CD4-positive, alpha-beta T cell treated with Interferon alpha-2 for 1 hour (primary cell): ENCODE measurements at regions not wholly inside any gene's neighbourhood (a gene's known extent, or its start where the extent isn't known, plus 50 kb on each side); places are given as distances from the start of the nearest gene placed in this dataset.
"Not testable (repeated sequence)": the region's sequence is repeated elsewhere in the genome, so short reads cannot be mapped to it uniquely, and the experiment has no call there.

Experiments
- DNase-seq, 2 donors: peaks; one replicate each; pipeline ENCODE4 v3.0.0-alpha.2; 2020 to 2022

GRCh38 chr4:126762663-126763247 lies 870.0 kb upstream of the INTU start:
- no peak for DNase-seq

- DNase-seq: no peak
These were observed 866.5 kb upstream of the INTU start for GRCh38 chr4:126766241-126766640.

GRCh38 chr4:126768338-126768737 lies 864.4 kb upstream of the INTU start:
- DNase-seq: no peak

- DNase-seq: not testable (repeated sequence)
These were observed 861.8 kb upstream of the INTU start for GRCh38 chr4:126770811-126771553.

DNA sequence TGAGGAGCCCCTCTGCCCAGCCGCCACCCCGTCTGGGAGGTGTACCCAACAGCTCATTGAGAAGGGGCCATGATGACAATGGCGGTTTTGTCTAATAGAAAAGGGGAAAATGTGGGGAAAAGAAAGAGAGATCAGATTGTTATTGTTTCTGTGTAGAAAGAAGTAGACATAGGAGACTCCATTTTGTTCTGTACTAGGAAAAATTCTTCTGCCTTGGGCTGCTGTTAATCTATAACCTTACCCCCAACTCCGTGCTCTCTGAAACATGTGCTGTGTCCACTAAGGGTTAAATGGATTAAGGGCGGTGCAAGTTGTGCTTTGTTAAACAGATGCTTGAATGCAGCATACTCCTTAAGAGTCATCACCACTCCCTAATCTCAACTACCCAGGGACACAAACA lies 861.1 kb upstream of the INTU start:
- not testable (repeated sequence) for DNase-seq

GRCh38 chr4:126772662-126773061 lies 860.1 kb upstream of the INTU start:
- no peak for DNase-seq

DNA sequence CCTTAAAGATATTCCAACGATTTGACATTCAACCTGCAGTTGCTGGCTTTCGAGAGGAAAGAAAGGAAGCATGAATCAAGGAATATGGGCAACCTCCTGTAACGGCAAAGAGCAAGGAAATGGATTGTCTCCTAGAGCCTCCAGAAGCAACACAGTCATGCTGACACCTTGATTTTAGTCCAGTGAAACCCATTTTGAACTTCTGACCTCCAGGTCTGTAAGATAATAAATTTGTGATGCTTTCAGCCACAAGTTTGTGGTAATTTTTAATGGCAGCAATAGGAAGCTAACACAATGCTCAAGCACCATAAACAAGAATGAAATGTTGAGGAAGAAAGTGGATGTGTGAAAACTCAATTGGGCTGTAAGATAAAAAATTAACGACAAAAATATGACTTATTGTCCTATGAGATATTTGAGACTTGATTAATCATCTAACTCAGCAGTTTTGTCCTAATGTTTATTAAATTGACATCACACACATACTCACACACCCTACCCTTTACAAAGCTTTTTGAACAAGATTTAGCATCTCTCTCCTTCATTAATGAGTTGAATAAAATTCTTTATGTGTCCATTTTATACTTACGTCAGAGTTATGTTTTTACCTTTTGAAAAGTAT lies 857.2 kb upstream of the INTU start:
- DNase-seq: no peak

GRCh38 chr4:126776361-126776760 lies 856.4 kb upstream of the INTU start:
- DNase-seq: no peak

DNA sequence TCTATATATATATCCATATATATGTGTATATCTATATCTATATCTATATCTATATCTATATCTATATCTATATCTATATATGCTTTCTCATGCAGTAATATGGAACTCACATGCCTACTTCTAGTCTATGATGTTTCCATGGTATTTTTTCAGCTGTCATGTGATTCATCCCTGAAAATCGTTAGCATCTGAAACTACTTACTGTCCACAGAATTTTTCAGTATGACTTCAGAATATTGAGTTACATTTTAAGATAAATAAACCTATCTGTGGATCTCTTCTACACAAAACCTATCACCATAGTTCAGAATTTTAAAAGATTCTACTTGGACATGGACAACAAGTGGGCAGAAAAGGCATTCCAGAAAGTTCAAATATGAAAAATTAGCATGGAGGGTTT lies 855.1 kb upstream of the INTU start:
- DNase-seq: no peak

- no peak for DNase-seq
These were observed 854.4 kb upstream of the INTU start for GRCh38 chr4:126778348-126778747.

- DNase-seq: no peak
These were observed 853.8 kb upstream of the INTU start for GRCh38 chr4:126779001-126779400.

DNA sequence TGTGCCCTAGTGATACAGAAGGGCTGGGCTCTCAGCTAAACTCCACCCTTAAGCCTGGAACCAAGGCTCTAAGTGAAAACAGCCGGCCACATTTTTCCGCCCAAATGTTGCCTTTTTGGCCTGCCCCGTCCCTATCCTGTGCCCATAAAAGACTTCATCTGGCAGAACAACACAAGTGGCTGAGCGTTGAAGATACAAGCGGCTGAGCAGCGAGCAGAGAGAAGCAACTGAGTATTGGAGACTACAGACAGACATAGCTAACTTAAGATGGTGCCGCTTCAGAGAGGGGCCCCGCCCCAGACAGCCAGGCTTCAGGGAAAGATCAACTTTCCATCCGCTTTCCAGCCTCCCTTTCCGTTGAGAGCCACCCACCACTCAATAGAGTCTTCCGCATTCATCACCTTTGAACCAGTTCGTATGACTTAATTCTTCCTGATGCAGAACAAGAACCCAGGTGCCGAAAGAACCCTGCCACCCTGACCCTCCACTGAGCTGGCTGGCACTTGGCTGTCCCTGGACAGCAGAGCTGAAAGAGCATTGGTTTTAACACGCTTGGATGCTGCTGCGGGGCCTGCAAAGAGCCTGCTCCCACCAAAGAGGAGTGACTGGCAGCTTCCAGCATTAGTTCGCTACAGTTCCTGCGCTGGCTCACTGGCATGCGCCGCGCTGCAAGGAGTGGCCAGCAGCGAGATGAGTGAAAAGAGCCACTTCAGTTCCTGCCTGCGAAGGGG lies 853.2 kb upstream of the INTU start:
- no peak for DNase-seq

- DNase-seq: no peak
These were observed 849.6 kb upstream of the INTU start for GRCh38 chr4:126783191-126783590.

DNA sequence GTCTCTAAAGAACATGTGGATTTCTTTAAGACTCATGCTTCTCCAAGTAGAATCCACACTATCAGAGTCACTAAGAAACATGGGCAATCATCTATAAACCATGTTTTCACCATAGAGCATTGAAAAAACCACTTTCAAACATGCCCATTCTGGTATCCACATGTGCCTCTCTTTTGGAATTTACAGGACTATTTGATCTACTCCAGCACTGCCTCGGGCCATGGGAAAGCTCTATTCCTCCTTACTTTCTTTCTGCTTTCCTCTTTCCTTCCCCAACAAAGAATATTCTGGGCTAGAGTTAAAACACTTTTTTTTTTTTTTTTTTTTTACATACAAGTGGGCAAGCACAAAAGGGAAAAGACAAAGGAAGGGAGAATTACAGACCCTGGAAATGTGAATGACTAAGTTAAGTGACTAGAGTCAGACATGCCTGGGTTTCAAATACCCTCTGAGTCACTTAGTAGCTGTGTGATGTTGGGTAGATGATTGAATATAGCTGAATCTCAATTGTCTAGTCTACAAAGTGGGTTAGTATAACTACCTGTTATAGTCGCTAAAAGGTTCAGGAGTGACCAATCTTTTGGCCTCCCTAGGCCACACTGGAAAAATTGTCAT lies 847.7 kb upstream of the INTU start:
- no peak for DNase-seq

- no peak for DNase-seq
These were observed 842.1 kb upstream of the INTU start for GRCh38 chr4:126790633-126791032.

GRCh38 chr4:126794363-126794762 lies 838.4 kb upstream of the INTU start:
- no peak for DNase-seq

DNA sequence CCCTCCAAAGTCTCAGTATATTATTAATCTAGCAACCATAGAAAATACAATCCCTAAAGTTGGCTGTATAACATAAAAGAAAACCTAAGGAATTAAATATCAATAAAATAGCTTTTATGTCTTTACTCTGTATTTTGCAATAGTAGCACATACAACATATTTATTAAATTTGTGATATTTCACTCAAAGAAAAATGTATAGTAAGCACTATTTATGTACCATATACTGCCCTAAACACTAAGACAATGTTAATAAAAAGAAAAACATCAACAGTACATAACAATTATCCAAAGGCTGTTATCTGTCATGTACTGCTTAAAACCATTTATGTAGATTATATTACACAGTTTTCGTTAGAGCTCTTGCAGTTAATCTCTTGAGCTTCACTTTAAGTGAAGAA lies 834.5 kb upstream of the INTU start:
- DNase-seq: no peak

GRCh38 chr4:126799416-126799815 lies 833.3 kb upstream of the INTU start:
- DNase-seq: no peak

DNA sequence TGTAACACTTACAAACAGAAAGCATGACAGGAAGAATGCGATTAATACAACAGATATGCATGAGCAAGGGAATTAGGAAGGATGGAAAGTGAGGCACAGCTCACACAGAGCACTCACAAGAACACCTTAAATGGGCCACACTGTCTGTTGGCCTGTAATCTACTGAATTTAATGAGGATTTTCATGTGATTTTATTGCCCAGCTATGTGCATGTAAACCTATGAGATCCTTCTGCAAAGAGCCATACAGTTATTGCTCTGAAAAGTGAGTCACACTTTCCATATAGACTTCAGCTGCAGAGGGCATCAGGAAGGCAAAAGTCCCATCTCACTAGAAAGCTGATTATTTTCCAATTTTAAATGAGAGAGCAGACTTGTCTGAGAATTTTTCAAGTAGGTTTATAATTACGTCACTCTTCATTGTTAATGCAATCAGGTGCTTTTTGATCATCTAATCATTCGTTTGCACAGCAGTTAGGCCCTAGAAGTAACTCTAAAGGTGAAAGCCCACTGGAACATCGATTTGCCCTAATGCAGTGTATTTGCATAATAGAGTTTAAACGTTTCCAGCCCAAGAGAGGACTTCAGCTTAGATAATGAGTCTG lies 832.7 kb upstream of the INTU start:
- no peak for DNase-seq

- DNase-seq: no peak
These were observed 832.1 kb upstream of the INTU start for GRCh38 chr4:126800575-126801141.

GRCh38 chr4:126807132-126807531 lies 825.6 kb upstream of the INTU start:
- no peak for DNase-seq

DNA sequence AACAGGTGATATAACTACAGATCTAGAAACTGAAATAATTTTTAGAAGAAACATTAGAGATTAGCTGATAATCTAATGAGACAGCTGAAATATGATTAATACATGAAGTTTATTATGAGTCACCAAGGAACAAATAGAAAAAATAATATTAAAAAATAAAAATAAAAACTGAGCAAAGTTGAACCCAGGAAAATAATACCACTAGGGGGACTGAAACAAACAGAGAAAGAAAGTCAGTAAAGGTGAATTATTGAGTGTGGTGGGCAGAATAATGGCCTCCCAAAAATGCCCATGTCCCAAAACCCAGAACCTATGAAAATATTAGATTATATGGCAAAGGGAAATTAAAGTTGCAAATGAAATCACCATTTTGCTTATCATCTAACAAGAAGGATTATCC lies 820.7 kb upstream of the INTU start:
- no peak for DNase-seq

GRCh38 chr4:126820631-126821030 lies 812.1 kb upstream of the INTU start:
- no peak for DNase-seq
